HG02798 (cell line): ENCODE measurements at regions not wholly inside any gene's neighbourhood (a gene's known extent, or its start where the extent isn't known, plus 50 kb on each side); places are given as distances from the start of the nearest gene placed in this dataset.
"Not testable (repeated sequence)": the region's sequence is repeated elsewhere in the genome, so short reads cannot be mapped to it uniquely, and the experiment has no call there.

Experiments used
- ATAC-seq: cut with Tn5 transposase; IDR thresholded peaks from one replicate; pipeline ENCODE4 v1.9.1; 2021; ENCODE audit warnings: mild to moderate bottlenecking; ENCODE audit not compliant: unreplicated experiment, poor library complexity

- not testable (repeated sequence) for ATAC-seq
Measured at GRCh38 chr2:132315546-132315945, 101.1 kb upstream of the GPR39 start.

- not testable (repeated sequence) for ATAC-seq
Measured at GRCh38 chr2:132317026-132317680, 99.5 kb upstream of the GPR39 start.

GRCh38 chr2:132318481-132318880 is 98.1 kb upstream of the GPR39 start:
- ATAC-seq: not testable (repeated sequence)

- not testable (repeated sequence) for ATAC-seq
Measured at GRCh38 chr2:132324005-132324404, 92.6 kb upstream of the GPR39 start.

DNA sequence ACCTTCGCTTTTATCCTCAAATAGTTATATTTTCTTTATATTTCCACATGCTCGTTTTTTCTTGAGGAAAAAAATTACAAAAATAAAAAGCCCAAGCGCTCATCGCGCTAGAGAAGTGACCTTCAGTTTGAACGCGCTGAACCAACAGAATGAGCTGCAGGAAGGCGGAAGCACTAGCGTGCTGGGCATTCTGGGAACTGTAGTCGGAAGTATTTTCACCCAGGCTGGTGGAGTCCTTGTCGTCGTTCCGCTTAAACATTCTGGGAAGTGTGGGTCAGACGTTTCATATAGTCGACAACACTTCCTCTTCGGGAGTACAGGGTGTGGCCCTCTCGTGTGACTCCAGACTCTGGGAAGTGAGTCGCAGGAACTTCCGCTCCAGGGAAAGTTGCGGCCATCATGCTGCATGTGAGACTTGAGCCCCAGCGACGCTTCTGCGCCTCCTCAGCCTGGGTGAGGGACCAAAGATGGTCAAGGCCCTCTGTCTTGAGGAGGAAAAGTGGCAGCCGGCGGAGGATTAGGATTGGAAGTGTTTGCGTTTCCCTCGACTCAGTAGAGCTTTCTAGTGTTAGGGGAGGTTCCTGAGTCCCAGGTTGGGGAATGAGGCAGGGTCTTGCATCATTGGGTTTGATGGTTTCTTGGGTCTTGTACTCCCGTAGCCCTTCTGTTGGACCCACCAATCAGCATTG is 84.1 kb upstream of the GPR39 start:
- not testable (repeated sequence) for ATAC-seq

- not testable (repeated sequence) for ATAC-seq
Measured at GRCh38 chr2:132337135-132337534, 79.5 kb upstream of the GPR39 start.

GRCh38 chr2:132337844-132338243 is 78.8 kb upstream of the GPR39 start:
- not testable (repeated sequence) for ATAC-seq

- ATAC-seq: not testable (repeated sequence)
Measured at GRCh38 chr2:132347041-132347780, 69.4 kb upstream of the GPR39 start.

DNA sequence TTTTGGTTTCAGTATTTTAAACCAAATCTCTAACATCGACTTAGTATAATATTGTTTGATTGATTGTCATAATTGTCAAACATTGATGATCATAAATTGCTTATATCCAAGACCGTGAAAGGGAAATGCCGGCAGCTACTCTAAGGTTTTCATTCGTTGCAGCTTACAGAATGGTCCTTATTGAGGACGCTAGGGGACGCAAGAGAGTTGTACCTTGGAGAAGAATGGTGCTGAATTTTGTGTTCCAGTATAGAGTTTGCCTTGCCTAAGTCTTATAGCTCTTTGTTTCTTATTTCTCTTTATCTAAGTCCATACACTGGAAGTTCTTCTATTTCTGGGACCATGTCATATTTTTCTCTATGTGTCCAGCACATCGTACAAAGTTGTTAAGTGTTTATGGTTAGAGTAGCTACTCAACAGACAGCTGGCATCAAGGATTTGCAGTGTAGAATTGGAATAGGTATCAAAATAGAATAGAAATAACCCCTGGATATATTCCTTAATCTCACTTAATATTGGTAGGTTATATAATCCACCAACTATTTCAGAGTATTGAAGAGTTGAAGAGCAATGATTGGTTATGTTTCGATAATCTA is 67.4 kb upstream of the GPR39 start:
- ATAC-seq: not testable (repeated sequence)

GRCh38 chr2:132351668-132352067 is 64.9 kb upstream of the GPR39 start:
- ATAC-seq: not testable (repeated sequence)

- ATAC-seq: not testable (repeated sequence)
Measured at GRCh38 chr2:132352481-132353001, 64.1 kb upstream of the GPR39 start.

DNA sequence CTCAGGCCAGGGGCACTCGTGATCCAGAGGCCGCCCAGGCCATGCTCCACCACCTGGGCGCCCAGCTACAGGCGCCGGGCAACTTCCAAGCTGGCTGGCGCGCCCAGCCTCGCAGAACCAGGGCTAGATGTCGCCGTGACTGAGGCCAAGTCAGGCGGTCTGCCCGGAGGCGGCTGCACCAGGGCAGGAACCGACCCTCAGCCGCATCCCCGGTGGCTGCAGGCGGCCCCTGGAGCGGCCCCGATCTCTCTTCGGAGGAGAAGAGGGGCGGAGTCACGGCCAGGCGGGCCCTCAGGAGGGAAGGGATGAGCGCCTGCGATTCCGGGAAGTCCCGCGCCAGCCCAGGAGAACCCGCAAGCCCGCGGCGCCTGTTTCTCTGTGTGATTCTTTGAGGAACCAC is 63.2 kb upstream of the GPR39 start:
- ATAC-seq: not testable (repeated sequence)

DNA sequence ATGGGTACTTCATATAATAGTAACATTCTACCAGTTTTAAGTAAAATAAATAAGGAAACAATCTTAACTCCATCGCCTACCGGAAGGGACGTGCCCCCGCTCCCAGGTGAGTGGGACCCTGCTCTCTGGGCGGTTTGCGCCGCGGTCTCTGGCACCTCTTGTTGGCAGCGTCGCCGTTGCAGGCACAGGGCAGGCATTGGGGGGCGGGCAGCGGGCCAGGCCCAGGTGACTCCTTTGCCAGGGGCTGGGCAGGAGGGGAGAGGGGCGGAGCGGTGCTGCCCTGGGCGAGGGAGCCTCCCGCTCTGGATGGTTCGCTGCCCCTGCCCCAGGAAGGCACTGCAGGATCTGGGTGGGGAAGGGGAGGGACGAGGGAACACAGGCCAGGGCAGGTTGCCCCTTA is 55.6 kb upstream of the GPR39 start:
- not testable (repeated sequence) for ATAC-seq

DNA sequence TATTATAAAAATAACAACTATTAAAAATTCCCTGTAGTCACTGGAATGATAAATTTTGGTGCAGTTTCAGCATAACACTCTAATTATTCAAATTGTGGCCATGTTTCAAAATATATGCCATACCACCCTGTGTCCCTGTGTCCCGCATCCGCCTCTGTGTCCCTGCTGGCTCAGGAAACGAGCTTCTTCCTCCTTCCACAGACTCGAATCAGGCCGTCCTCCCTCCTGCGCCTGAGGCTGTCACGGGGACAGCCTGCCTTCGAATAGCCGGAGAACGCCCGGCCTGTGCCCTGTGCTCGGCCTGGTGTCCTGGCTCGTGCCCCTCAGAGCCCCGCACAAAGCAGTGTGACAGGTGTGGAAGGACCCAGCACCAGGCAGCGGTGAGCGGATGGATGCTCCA is 55.1 kb upstream of the GPR39 start:
- ATAC-seq: not testable (repeated sequence)

DNA sequence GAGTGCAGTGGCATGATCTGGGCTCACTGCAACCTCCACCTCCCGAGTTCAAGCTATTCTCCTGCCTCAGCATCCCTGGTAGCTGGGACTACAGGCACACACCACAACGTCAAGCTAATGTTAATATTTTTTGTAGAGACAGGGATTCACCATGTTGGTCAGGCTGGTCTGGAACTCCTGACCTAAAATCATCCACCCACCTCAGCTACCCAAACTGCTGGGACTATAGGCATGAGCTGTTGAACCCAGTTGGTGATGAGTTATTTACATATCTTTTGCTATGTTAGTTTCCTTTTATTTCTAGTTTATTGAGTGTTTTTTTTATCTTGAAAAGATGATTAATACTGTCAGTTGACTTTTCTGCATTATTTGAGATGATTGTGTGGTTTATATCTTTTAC is 53.3 kb upstream of the GPR39 start:
- not testable (repeated sequence) for ATAC-seq

- ATAC-seq: not testable (repeated sequence)
Measured at GRCh38 chr2:132365963-132366362, 50.6 kb upstream of the GPR39 start.

- ATAC-seq: no peak
Measured at GRCh38 chr2:132366421-132367180, 50.0 kb upstream of the GPR39 start.
